Stimulated activated naive CD8-positive, alpha-beta T cell treated with anti-CD3 and anti-CD28 coated beads, Interleukin-15, Interleukin-2, amounts not matched to agents 100 ng/mL and 50 ng/mL, for 24 hours (primary cell): ENCODE measurements at regions not wholly inside any gene's neighbourhood (a gene's known extent, or its start where the extent isn't known, plus 50 kb on each side); places are given as distances from the start of the nearest gene placed in this dataset.

Source experiments
- H3K27ac Mint-ChIP-seq: one replicate; pipeline ENCODE4 v1.8.0; 2021; ENCODE audit warnings: mild to moderate bottlenecking, mixed read lengths
- H3K27me3 Mint-ChIP-seq: one replicate; pipeline ENCODE4 v1.8.0; 2021; ENCODE audit warnings: mixed read lengths
- H3K36me3 Mint-ChIP-seq: one replicate; pipeline ENCODE4 v1.8.0; 2021; ENCODE audit warnings: low read depth, mixed read lengths
- H3K4me1 Mint-ChIP-seq: one replicate; pipeline ENCODE4 v1.8.0; 2021; ENCODE audit warnings: low read depth, mixed read lengths
- H3K4me3 Mint-ChIP-seq: one replicate; pipeline ENCODE4 v1.8.0; 2021; ENCODE audit warnings: mild to moderate bottlenecking, mixed read lengths
- H3K9me3 Mint-ChIP-seq: one replicate; pipeline ENCODE4 v1.8.0; 2021; ENCODE audit warnings: mixed read lengths

GRCh38 chr21:27447843-27448242 is 481.0 kb upstream of the ADAMTS5 start:
- Mint-ChIP-seq H3K4me1 (no peaks in the 10 kb centered on the region), H3K9me3 (peaks cover 3% of the 10 kb centered on the region), H3K4me3 (no peak overlapping the region), H3K36me3 (no peaks in the 10 kb centered on the region), H3K27ac (no peak overlapping the region), H3K27me3 (no peaks in the 10 kb centered on the region)

- peaks cover 7% of the 10 kb centered on the region for H3K9me3 Mint-ChIP-seq
- H3K4me1 Mint-ChIP-seq, result no peaks in the 10 kb centered on the region
- H3K4me3 Mint-ChIP-seq, result no peak overlapping the region
- no peaks in the 10 kb centered on the region for H3K36me3 Mint-ChIP-seq
- H3K27me3 Mint-ChIP-seq, result no peaks in the 10 kb centered on the region
- H3K27ac Mint-ChIP-seq, result no peak overlapping the region
Observed at GRCh38 chr21:27429710-27430341, 462.9 kb upstream of the ADAMTS5 start.

- Mint-ChIP-seq H3K27ac (no peak overlapping the region), H3K27me3 (no peaks in the 10 kb centered on the region), H3K4me3 (no peak overlapping the region), H3K9me3 (peaks cover 6% of the 10 kb centered on the region), H3K36me3 (no peaks in the 10 kb centered on the region), H3K4me1 (no peaks in the 10 kb centered on the region)
Observed at GRCh38 chr21:27426196-27426595, 459.3 kb upstream of the ADAMTS5 start.

GRCh38 chr21:27425574-27425973 is 458.7 kb upstream of the ADAMTS5 start:
- H3K4me1 Mint-ChIP-seq, result no peaks in the 10 kb centered on the region
- no peak overlapping the region for H3K4me3 Mint-ChIP-seq

GRCh38 chr21:27425172-27425571 is 458.3 kb upstream of the ADAMTS5 start:
- Mint-ChIP-seq H3K27me3 (no peaks in the 10 kb centered on the region), H3K27ac (no peak overlapping the region), H3K4me1 (no peaks in the 10 kb centered on the region), H3K9me3 (no peaks in the 10 kb centered on the region), H3K4me3 (no peak overlapping the region), H3K36me3 (no peaks in the 10 kb centered on the region)

More at GRCh38 chr21:27425574-27425973, 458.7 kb upstream of the ADAMTS5 start:
- H3K36me3 Mint-ChIP-seq, result no peaks in the 10 kb centered on the region
- H3K27ac Mint-ChIP-seq, result no peak overlapping the region
- H3K27me3 Mint-ChIP-seq, result no peaks in the 10 kb centered on the region
- peaks cover under 1% of the 10 kb centered on the region for H3K9me3 Mint-ChIP-seq

- Mint-ChIP-seq H3K4me1 (no peaks in the 10 kb centered on the region), H3K9me3 (no peaks in the 10 kb centered on the region), H3K36me3 (no peaks in the 10 kb centered on the region), H3K27ac (no peak overlapping the region), H3K4me3 (no peak overlapping the region), H3K27me3 (no peaks in the 10 kb centered on the region)
Observed at GRCh38 chr21:27424601-27425000, 457.7 kb upstream of the ADAMTS5 start.

- Mint-ChIP-seq H3K27ac (no peak overlapping the region), H3K4me1 (no peaks in the 10 kb centered on the region), H3K4me3 (no peak overlapping the region), H3K36me3 (no peaks in the 10 kb centered on the region), H3K9me3 (no peaks in the 10 kb centered on the region), H3K27me3 (no peaks in the 10 kb centered on the region)
Observed at GRCh38 chr21:27423906-27424595, 457.2 kb upstream of the ADAMTS5 start.

- H3K36me3 Mint-ChIP-seq, result no peaks in the 10 kb centered on the region
- H3K4me3 Mint-ChIP-seq, result no peak overlapping the region
- no peaks in the 10 kb centered on the region for H3K9me3 Mint-ChIP-seq
- no peaks in the 10 kb centered on the region for H3K27me3 Mint-ChIP-seq
- H3K27ac Mint-ChIP-seq, result no peak overlapping the region
- H3K4me1 Mint-ChIP-seq, result no peaks in the 10 kb centered on the region
Observed at GRCh38 chr21:27423038-27423437, 456.1 kb upstream of the ADAMTS5 start.

GRCh38 chr21:27422435-27422834 is 455.5 kb upstream of the ADAMTS5 start:
- H3K9me3 Mint-ChIP-seq, result no peaks in the 10 kb centered on the region
- no peak overlapping the region for H3K4me3 Mint-ChIP-seq

GRCh38 chr21:27421654-27422053 is 454.8 kb upstream of the ADAMTS5 start:
- Mint-ChIP-seq H3K4me3 (no peak overlapping the region), H3K4me1 (no peaks in the 10 kb centered on the region), H3K27ac (no peak overlapping the region), H3K27me3 (no peaks in the 10 kb centered on the region), H3K9me3 (peaks cover 5% of the 10 kb centered on the region), H3K36me3 (no peaks in the 10 kb centered on the region)

More at GRCh38 chr21:27422435-27422834, 455.5 kb upstream of the ADAMTS5 start:
- Mint-ChIP-seq H3K27ac (no peak overlapping the region), H3K36me3 (no peaks in the 10 kb centered on the region), H3K27me3 (no peaks in the 10 kb centered on the region), H3K4me1 (no peaks in the 10 kb centered on the region)

- Mint-ChIP-seq H3K4me3 (no peak overlapping the region), H3K27ac (no peak overlapping the region), H3K36me3 (no peaks in the 10 kb centered on the region), H3K9me3 (peaks cover 5% of the 10 kb centered on the region), H3K27me3 (no peaks in the 10 kb centered on the region), H3K4me1 (no peaks in the 10 kb centered on the region)
Observed at GRCh38 chr21:27419153-27419552, 452.3 kb upstream of the ADAMTS5 start.

GRCh38 chr21:27418346-27418745 is 451.5 kb upstream of the ADAMTS5 start:
- Mint-ChIP-seq H3K4me3 (no peak overlapping the region), H3K9me3 (peaks cover 5% of the 10 kb centered on the region)

GRCh38 chr21:27412530-27412929 is 445.6 kb upstream of the ADAMTS5 start:
- Mint-ChIP-seq H3K9me3 (peaks cover 10% of the 10 kb centered on the region), H3K36me3 (no peaks in the 10 kb centered on the region), H3K27me3 (no peaks in the 10 kb centered on the region), H3K4me1 (no peaks in the 10 kb centered on the region), H3K27ac (no peak overlapping the region), H3K4me3 (no peak overlapping the region)

More at GRCh38 chr21:27418346-27418745, 451.5 kb upstream of the ADAMTS5 start:
- Mint-ChIP-seq H3K36me3 (no peaks in the 10 kb centered on the region), H3K4me1 (no peaks in the 10 kb centered on the region), H3K27ac (no peak overlapping the region), H3K27me3 (no peaks in the 10 kb centered on the region)

GRCh38 chr21:27408826-27409225 is 441.9 kb upstream of the ADAMTS5 start:
- no peaks in the 10 kb centered on the region for H3K27me3 Mint-ChIP-seq
- peaks cover 6% of the 10 kb centered on the region for H3K9me3 Mint-ChIP-seq
- H3K27ac Mint-ChIP-seq, result no peak overlapping the region
- H3K4me1 Mint-ChIP-seq, result no peaks in the 10 kb centered on the region
- H3K36me3 Mint-ChIP-seq, result no peaks in the 10 kb centered on the region
- no peak overlapping the region for H3K4me3 Mint-ChIP-seq

- Mint-ChIP-seq H3K27ac (no peak overlapping the region), H3K36me3 (no peaks in the 10 kb centered on the region), H3K27me3 (no peaks in the 10 kb centered on the region), H3K4me1 (no peaks in the 10 kb centered on the region), H3K9me3 (peaks cover 6% of the 10 kb centered on the region), H3K4me3 (no peak overlapping the region)
Observed at GRCh38 chr21:27407271-27407670, 440.4 kb upstream of the ADAMTS5 start.
